HUES48 (cell line): ENCODE measurements at regions not wholly inside any gene's neighbourhood (a gene's known extent, or its start where the extent isn't known, plus 50 kb on each side); places are given as distances from the start of the nearest gene placed in this dataset.

ENCODE experiments used
- H3K27ac ChIP-seq: one replicate; pipeline ENCODE4 v1.7.0; 2013; ENCODE audit warnings: low read depth, low read length, inconsistent platforms
- H3K27me3 ChIP-seq: 2 replicates; pipeline ENCODE4 v1.6.1; 2013; ENCODE audit warnings: mild to moderate bottlenecking, low read length; ENCODE audit not compliant: control insufficient read depth, insufficient read depth
- H3K36me3 ChIP-seq: 2 replicates; pipeline ENCODE4 v1.6.1; 2013; ENCODE audit warnings: low read length; ENCODE audit not compliant: control insufficient read depth, insufficient read depth
- H3K4me1 ChIP-seq: 2 replicates; pipeline ENCODE4 v1.6.1; 2013; ENCODE audit warnings: mild to moderate bottlenecking, low read length; ENCODE audit not compliant: control insufficient read depth, insufficient read depth
- H3K4me3 ChIP-seq: 2 replicates; pipeline ENCODE4 v1.5.1; 2013; ENCODE audit warnings: mild to moderate bottlenecking, low read depth, low read length
- H3K9ac ChIP-seq: 2 replicates; pipeline ENCODE4 v1.6.1; 2013; ENCODE audit warnings: mild to moderate bottlenecking, low read depth, low read length, moderate library complexity
- H3K9me3 ChIP-seq: 2 replicates; pipeline ENCODE4 v1.6.1; 2013; ENCODE audit warnings: low read length; ENCODE audit not compliant: control insufficient read depth, insufficient read depth

GRCh38 chrX:85454295-85454694 is 74.8 kb upstream of the POF1B start:
- Histone ChIP-seq H3K4me1 (no peaks in the 10 kb centered on the region), H3K9ac (no peak overlapping the region), H3K27me3 (no peaks in the 10 kb centered on the region), H3K27ac (no peak overlapping the region), H3K4me3 (no peak overlapping the region), H3K36me3 (no peaks in the 10 kb centered on the region), H3K9me3 (no peaks in the 10 kb centered on the region)

- no peaks in the 10 kb centered on the region for H3K36me3 ChIP-seq
- no peak overlapping the region for H3K9ac ChIP-seq
- no peaks in the 10 kb centered on the region for H3K27me3 ChIP-seq
- H3K9me3 ChIP-seq = peaks cover 44% of the 10 kb centered on the region
- no peaks in the 10 kb centered on the region for H3K4me1 ChIP-seq
- H3K4me3 ChIP-seq = no peak overlapping the region
- no peak overlapping the region for H3K27ac ChIP-seq
Measured at GRCh38 chrX:85444613-85445012, 65.1 kb upstream of the POF1B start.
